CD4-positive, CD25-positive, alpha-beta regulatory T cell (primary cell): ENCODE measurements at regions not wholly inside any gene's neighbourhood (a gene's known extent, or its start where the extent isn't known, plus 50 kb on each side); places are given as distances from the start of the nearest gene placed in this dataset.

Source experiments
- ATAC-seq, 2 donors: fragments of 150-1000 bp; cut with Tn5 transposase; one replicate each; pipeline ENCODE4 v1.10.0; 2021; ENCODE audit warnings: low read depth in 2 of 2, moderate number of reproducible peaks in 2 of 2, moderate library complexity in 1 of 2
- DNase-seq, 3 donors: peaks; one replicate each; pipeline versions ENCODE4 v3.0.0 to v3.0.0-alpha.2; 2012 to 2022; ENCODE audit warnings: mixed read lengths in 1 of 3
- H3K27ac ChIP-seq: one replicate; pipeline ENCODE4 v1.7.0; 2013; ENCODE audit warnings: mild to moderate bottlenecking, low read length; ENCODE audit not compliant: insufficient read depth, poor library complexity, severe bottlenecking
- H3K27me3 ChIP-seq: one replicate; pipeline ENCODE4 v1.7.0; 2013; ENCODE audit warnings: low read length; ENCODE audit not compliant: control insufficient read depth, insufficient read depth
- H3K36me3 ChIP-seq: one replicate; pipeline ENCODE4 v1.7.0; 2013; ENCODE audit warnings: mild to moderate bottlenecking, low read length, moderate library complexity; ENCODE audit not compliant: control insufficient read depth, insufficient read depth
- H3K4me1 ChIP-seq: 2 replicates; pipeline ENCODE4 v1.7.0; 2013; ENCODE audit warnings: mild to moderate bottlenecking, low read length; ENCODE audit not compliant: insufficient read depth, control insufficient read depth, poor library complexity, severe bottlenecking
- H3K4me3 ChIP-seq: one replicate; pipeline ENCODE4 v1.7.0; 2013; ENCODE audit warnings: low read depth, mild to moderate bottlenecking, low read length, moderate library complexity
- H3K9me3 ChIP-seq, 2 experiments: 1 replicate in 1 of 2; 2 replicates in 1 of 2; pipeline ENCODE4 v1.7.0; 2013; ENCODE audit warnings: low read length in 2 of 2, mild to moderate bottlenecking in 1 of 2, moderate library complexity in 1 of 2; ENCODE audit not compliant: control insufficient read depth in 2 of 2
- H3K27ac Mint-ChIP-seq, 3 donors: one replicate each; pipeline ENCODE4 v1.8.0; 2020 to 2022; ENCODE audit warnings: mild to moderate bottlenecking in 3 of 3, mixed read lengths in 3 of 3, moderate library complexity in 2 of 3
- H3K27me3 Mint-ChIP-seq: one replicate; pipeline ENCODE4 v1.8.0; 2022; ENCODE audit warnings: mild to moderate bottlenecking, mixed read lengths
- H3K36me3 Mint-ChIP-seq: one replicate; pipeline ENCODE4 v1.8.0; 2020; ENCODE audit warnings: mixed read lengths
- H3K4me1 Mint-ChIP-seq, 4 donors: one replicate each; pipeline ENCODE4 v1.8.0; 2020 to 2022; ENCODE audit warnings: mixed read lengths in 4 of 4, mild to moderate bottlenecking in 1 of 4
- H3K4me3 Mint-ChIP-seq, 4 donors: one replicate each; pipeline ENCODE4 v1.8.0; 2020 to 2022; ENCODE audit warnings: mild to moderate bottlenecking in 4 of 4, mixed read lengths in 4 of 4, moderate library complexity in 3 of 4
- H3K9me3 Mint-ChIP-seq, 7 donors: one replicate each; pipeline ENCODE4 v1.8.0; 2020 to 2022; ENCODE audit warnings: mixed read lengths in 7 of 7, mild to moderate bottlenecking in 3 of 7, moderate library complexity in 2 of 7

- Mint-ChIP-seq H3K4me1 (no peaks in the 10 kb centered on the region), H3K4me3 (no peak overlapping the region), H3K27me3 (no peaks in the 10 kb centered on the region), H3K9me3 (peaks cover 0 to 17% (median 7%) of the 10 kb centered on the region in 7 donors), H3K27ac (no peak overlapping the region), H3K36me3 (no peaks in the 10 kb centered on the region)
- Histone ChIP-seq H3K27me3 (no peaks in the 10 kb centered on the region), H3K36me3 (no peaks in the 10 kb centered on the region), H3K27ac (no peak overlapping the region), H3K4me3 (no peak overlapping the region), H3K4me1 (no peaks in the 10 kb centered on the region), H3K9me3 (peaks cover 0 to 2% of the 10 kb centered on the region in 2 experiments)
- ATAC-seq (no peak), DNase-seq (no peak)
Measured at GRCh38 chr2:81077396-81077795, 772.8 kb upstream of the LRRTM1 start.

- Mint-ChIP-seq H3K27ac (no peak overlapping the region), H3K9me3 (peaks cover 0 to 9% (median 4%) of the 10 kb centered on the region in 7 donors), H3K4me3 (no peak overlapping the region), H3K36me3 (no peaks in the 10 kb centered on the region), H3K4me1 (no peaks in the 10 kb centered on the region), H3K27me3 (no peaks in the 10 kb centered on the region)
- no peak for ATAC-seq
- no peaks in the 10 kb centered on the region for H3K36me3 ChIP-seq
- H3K27me3 ChIP-seq = no peaks in the 10 kb centered on the region
- H3K27ac ChIP-seq = no peak overlapping the region
- DNase-seq = no peak
- H3K4me3 ChIP-seq = no peak overlapping the region
- H3K4me1 ChIP-seq = no peaks in the 10 kb centered on the region
- H3K9me3 ChIP-seq = peaks cover 0 to 2% of the 10 kb centered on the region in 2 experiments
Measured at GRCh38 chr2:81073412-81073811, 768.9 kb upstream of the LRRTM1 start.

- no peak for ATAC-seq
- H3K36me3 ChIP-seq = no peaks in the 10 kb centered on the region
- H3K27ac Mint-ChIP-seq = no peak overlapping the region
- no peaks in the 10 kb centered on the region for H3K4me1 ChIP-seq
- no peak overlapping the region for H3K4me3 ChIP-seq
- peaks cover 6 to 8% of the 10 kb centered on the region in 2 experiments for H3K9me3 ChIP-seq
- no peak overlapping the region for H3K27ac ChIP-seq
- peaks cover 3 to 18% (median 9%) of the 10 kb centered on the region in 7 donors for H3K9me3 Mint-ChIP-seq
- no peak for DNase-seq
- H3K27me3 Mint-ChIP-seq = no peaks in the 10 kb centered on the region
- H3K4me1 Mint-ChIP-seq = no peaks in the 10 kb centered on the region
- H3K27me3 ChIP-seq = no peaks in the 10 kb centered on the region
- H3K36me3 Mint-ChIP-seq = no peaks in the 10 kb centered on the region
- no peak overlapping the region for H3K4me3 Mint-ChIP-seq
Measured at GRCh38 chr2:81068144-81068543, 763.6 kb upstream of the LRRTM1 start.

GRCh38 chr2:81061016-81061415 lies 756.5 kb upstream of the LRRTM1 start:
- no peaks in the 10 kb centered on the region for H3K36me3 ChIP-seq
- Mint-ChIP-seq H3K36me3 (no peaks in the 10 kb centered on the region), H3K4me1 (no peaks in the 10 kb centered on the region), H3K27me3 (no peaks in the 10 kb centered on the region), H3K9me3 (peaks cover 3 to 31% (median 14%) of the 10 kb centered on the region in 7 donors), H3K27ac (no peak overlapping the region), H3K4me3 (no peak overlapping the region)
- H3K4me3 ChIP-seq = no peak overlapping the region
- ATAC-seq = no peak
- no peak overlapping the region for H3K27ac ChIP-seq
- peaks cover 6 to 14% of the 10 kb centered on the region in 2 experiments for H3K9me3 ChIP-seq
- H3K4me1 ChIP-seq = no peaks in the 10 kb centered on the region
- no peak for DNase-seq
- no peaks in the 10 kb centered on the region for H3K27me3 ChIP-seq

- Mint-ChIP-seq H3K27ac (no peak overlapping the region), H3K9me3 (peaks cover 4 to 42% (median 13%) of the 10 kb centered on the region in 7 donors), H3K36me3 (no peaks in the 10 kb centered on the region), H3K4me3 (no peak overlapping the region), H3K27me3 (no peaks in the 10 kb centered on the region), H3K4me1 (no peaks in the 10 kb centered on the region)
- H3K9me3 ChIP-seq = no peaks in the 10 kb centered on the region
- no peak overlapping the region for H3K4me3 ChIP-seq
- no peaks in the 10 kb centered on the region for H3K27me3 ChIP-seq
- no peaks in the 10 kb centered on the region for H3K4me1 ChIP-seq
- DNase-seq (no peak), ATAC-seq (no peak)
- no peak overlapping the region for H3K27ac ChIP-seq
- no peaks in the 10 kb centered on the region for H3K36me3 ChIP-seq
Measured at GRCh38 chr2:81050580-81051095, 746.1 kb upstream of the LRRTM1 start.

GRCh38 chr2:81043681-81044080 lies 739.1 kb upstream of the LRRTM1 start:
- no peak overlapping the region for H3K4me3 Mint-ChIP-seq
- H3K9me3 Mint-ChIP-seq = peaks cover 0 to 45% (median 11%) of the 10 kb centered on the region in 7 donors

GRCh38 chr2:81007104-81007503 lies 702.6 kb upstream of the LRRTM1 start:
- H3K9me3 Mint-ChIP-seq = peaks cover 0 to 24% (median 5%) of the 10 kb centered on the region in 7 donors
- H3K9me3 ChIP-seq = peaks cover 3 to 19% of the 10 kb centered on the region in 2 experiments
- no peaks in the 10 kb centered on the region for H3K4me1 Mint-ChIP-seq
- no peak overlapping the region for H3K27ac ChIP-seq
- H3K27me3 Mint-ChIP-seq = no peaks in the 10 kb centered on the region
- no peaks in the 10 kb centered on the region for H3K4me1 ChIP-seq
- H3K36me3 ChIP-seq = no peaks in the 10 kb centered on the region
- no peaks in the 10 kb centered on the region for H3K27me3 ChIP-seq
- no peak for DNase-seq
- H3K4me3 Mint-ChIP-seq = no peak overlapping the region
- H3K4me3 ChIP-seq = no peak overlapping the region
- H3K27ac Mint-ChIP-seq = no peak overlapping the region
- no peaks in the 10 kb centered on the region for H3K36me3 Mint-ChIP-seq
- no peak for ATAC-seq

More at GRCh38 chr2:81043681-81044080, 739.1 kb upstream of the LRRTM1 start:
- no peak overlapping the region for H3K27ac Mint-ChIP-seq
- H3K36me3 Mint-ChIP-seq = no peaks in the 10 kb centered on the region
- Histone ChIP-seq H3K36me3 (no peaks in the 10 kb centered on the region), H3K4me3 (no peak overlapping the region), H3K4me1 (no peaks in the 10 kb centered on the region), H3K9me3 (no peaks in the 10 kb centered on the region), H3K27me3 (no peaks in the 10 kb centered on the region), H3K27ac (no peak overlapping the region)
- ATAC-seq = no peak
- no peak for DNase-seq
- no peaks in the 10 kb centered on the region for H3K27me3 Mint-ChIP-seq
- H3K4me1 Mint-ChIP-seq = no peaks in the 10 kb centered on the region

GRCh38 chr2:81002906-81003305 lies 698.4 kb upstream of the LRRTM1 start:
- no peak for ATAC-seq
- H3K36me3 Mint-ChIP-seq = no peaks in the 10 kb centered on the region

More at GRCh38 chr2:81002906-81003305, 698.4 kb upstream of the LRRTM1 start:
- no peak for DNase-seq
- Mint-ChIP-seq H3K4me3 (no peak overlapping the region), H3K27me3 (no peaks in the 10 kb centered on the region), H3K27ac (no peak overlapping the region), H3K4me1 (no peaks in the 10 kb centered on the region), H3K9me3 (peaks cover 4 to 46% (median 7%) of the 10 kb centered on the region in 7 donors)
- Histone ChIP-seq H3K27ac (no peak overlapping the region), H3K4me3 (no peak overlapping the region), H3K4me1 (no peaks in the 10 kb centered on the region), H3K9me3 (peaks cover 8 to 24% of the 10 kb centered on the region in 2 experiments), H3K27me3 (no peaks in the 10 kb centered on the region), H3K36me3 (no peaks in the 10 kb centered on the region)
